K562 (cell line): ENCODE measurements at regions not wholly inside any gene's neighbourhood (a gene's known extent, or its start where the extent isn't known, plus 50 kb on each side); places are given as distances from the start of the nearest gene placed in this dataset.

Experiments used
- CBX1 ChIP-seq: sonication (generic); IDR thresholded peaks from 2 replicates; pipeline ENCODE4 v1.6.1; 2016; ENCODE audit warnings: antibody characterized with exemption, low read depth, mild to moderate bottlenecking
- CXXC5 ChIP-seq: fragments of 250-450 bp; sonication (Bioruptor Pico); IDR thresholded peaks from 2 replicates; pipeline ENCODE4 v1.8.0; 2022; ENCODE audit warnings: inconsistent platforms, mild to moderate bottlenecking, moderate library complexity
- EHMT2 ChIP-seq: fragments of 450-650 bp; IDR thresholded peaks from 2 replicates; pipeline ENCODE4 v1.6.1; 2018; ENCODE audit warnings: antibody characterized with exemption
- KLF6 ChIP-seq: fragments of 250-450 bp; sonication (Bioruptor Pico); IDR thresholded peaks from 2 replicates; pipeline ENCODE4 v1.4.0; 2020; ENCODE audit warnings: mild to moderate bottlenecking, moderate library complexity, borderline replicate concordance
- REST ChIP-seq, 2 experiments: fragments of 450-650 bp; formaldehyde crosslinking in 1 of 2; IDR thresholded peaks; 2 replicates each; pipeline versions ENCODE4 v1.4.0 to v1.6.1; 2014 to 2020; ENCODE audit warnings: mild to moderate bottlenecking in 2 of 2, borderline replicate concordance in 1 of 2, low read depth in 1 of 2
- SIN3B ChIP-seq: fragments of 450-650 bp; IDR thresholded peaks from 2 replicates; pipeline ENCODE4 v1.6.1; 2017; ENCODE audit warnings: low read depth, mild to moderate bottlenecking, moderate library complexity
- XRCC4 ChIP-seq: IDR thresholded peaks from one replicate; pipeline ENCODE4 v1.6.1; 2011; ENCODE audit not compliant: insufficient read depth, insufficient read length; ENCODE audit errors: extremely low read depth
- ZNF23 ChIP-seq: fragments of 250-450 bp; sonication (Bioruptor Pico); IDR thresholded peaks from 2 replicates; pipeline ENCODE4 v1.4.0; 2020; ENCODE audit warnings: mild to moderate bottlenecking
- TF ChIP-seq, protein P1 (sequence below): fragments of 250-450 bp; sonication (Bioruptor Pico); IDR thresholded peaks from 2 replicates; pipeline ENCODE4 v1.5.0; 2021

GRCh38 chr1:65497256-65497830 lies 76.9 kb downstream of the LEPR start (continued):
- TF ChIP-seq EHMT2 = peak; percentile 65
- TF ChIP-seq, protein P1, sequence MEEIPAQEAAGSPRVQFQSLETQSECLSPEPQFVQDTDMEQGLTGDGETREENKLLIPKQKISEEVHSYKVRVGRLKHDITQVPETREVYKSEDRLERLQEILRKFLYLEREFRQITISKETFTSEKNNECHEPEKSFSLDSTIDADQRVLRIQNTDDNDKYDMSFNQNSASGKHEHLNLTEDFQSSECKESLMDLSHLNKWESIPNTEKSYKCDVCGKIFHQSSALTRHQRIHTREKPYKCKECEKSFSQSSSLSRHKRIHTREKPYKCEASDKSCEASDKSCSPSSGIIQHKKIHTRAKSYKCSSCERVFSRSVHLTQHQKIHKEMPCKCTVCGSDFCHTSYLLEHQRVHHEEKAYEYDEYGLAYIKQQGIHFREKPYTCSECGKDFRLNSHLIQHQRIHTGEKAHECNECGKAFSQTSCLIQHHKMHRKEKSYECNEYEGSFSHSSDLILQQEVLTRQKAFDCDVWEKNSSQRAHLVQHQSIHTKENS = no peak
- TF ChIP-seq CXXC5 (CRISPR knock-in tag) = no peak
- TF ChIP-seq SIN3B = no peak
- TF ChIP-seq REST (IDR thresholded peaks at IDR 0.05; ENCODE audit: borderline replicate concordance) = peak; percentile 46; the same call in 1 of the 2 replicates
- TF ChIP-seq REST (CRISPR knock-in tag; IDR thresholded peaks at IDR 0.05; ENCODE audit: low read depth) = no peak
- TF ChIP-seq XRCC4 = no peak
- TF ChIP-seq ZNF23 (CRISPR knock-in tag) = no peak
- no peak for TF ChIP-seq CBX1
- TF ChIP-seq KLF6 (CRISPR knock-in tag) = no peak
- TF ChIP-seq, all 486 proteins: peak for 7
